ENCODE measurements at regions not wholly inside any gene's neighbourhood (a gene's known extent, or its start where the extent isn't known, plus 50 kb on each side); places are given as distances from the start of the nearest gene placed in this dataset.
"Not testable (repeated sequence)": the region's sequence is repeated elsewhere in the genome, so short reads cannot be mapped to it uniquely, and the experiment has no call there.

DNA sequence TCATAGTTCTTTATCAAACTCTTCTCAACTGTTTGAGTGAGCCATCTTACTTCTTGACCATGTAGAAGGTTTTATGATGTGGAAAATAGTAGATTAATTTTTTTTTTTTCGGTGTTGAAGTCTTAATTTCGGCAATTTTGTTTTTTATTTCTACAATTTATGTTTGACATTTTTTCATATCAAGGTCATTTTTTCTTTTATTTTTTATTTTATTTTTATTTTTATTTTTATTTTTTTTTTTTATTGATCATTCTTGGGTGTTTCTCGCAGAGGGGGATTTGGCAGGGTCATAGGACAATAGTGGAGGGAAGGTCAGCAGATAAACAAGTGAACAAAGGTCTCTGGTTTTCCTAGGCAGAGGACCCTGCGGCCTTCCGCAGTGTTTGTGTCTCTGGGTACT is 203.8 kb upstream of the CBLB start:
- not testable (repeated sequence) for TF ChIP-seq JUND (IDR thresholded peaks at IDR 0.05); CTCF (IDR thresholded peaks at IDR 0.05; ENCODE audit: low read depth, low read length, missing input control); FOXA1 (IDR thresholded peaks at IDR 0.05); ZBTB33 (IDR thresholded peaks at IDR 0.05); YY1 (IDR thresholded peaks at IDR 0.05); RAD21 (IDR thresholded peaks at IDR 0.05); GABPA (IDR thresholded peaks at IDR 0.05 in 1 of 2, conservative IDR thresholded peaks at IDR 0.05 in 1 of 2)
- TF ChIP-seq, protein P1, sequence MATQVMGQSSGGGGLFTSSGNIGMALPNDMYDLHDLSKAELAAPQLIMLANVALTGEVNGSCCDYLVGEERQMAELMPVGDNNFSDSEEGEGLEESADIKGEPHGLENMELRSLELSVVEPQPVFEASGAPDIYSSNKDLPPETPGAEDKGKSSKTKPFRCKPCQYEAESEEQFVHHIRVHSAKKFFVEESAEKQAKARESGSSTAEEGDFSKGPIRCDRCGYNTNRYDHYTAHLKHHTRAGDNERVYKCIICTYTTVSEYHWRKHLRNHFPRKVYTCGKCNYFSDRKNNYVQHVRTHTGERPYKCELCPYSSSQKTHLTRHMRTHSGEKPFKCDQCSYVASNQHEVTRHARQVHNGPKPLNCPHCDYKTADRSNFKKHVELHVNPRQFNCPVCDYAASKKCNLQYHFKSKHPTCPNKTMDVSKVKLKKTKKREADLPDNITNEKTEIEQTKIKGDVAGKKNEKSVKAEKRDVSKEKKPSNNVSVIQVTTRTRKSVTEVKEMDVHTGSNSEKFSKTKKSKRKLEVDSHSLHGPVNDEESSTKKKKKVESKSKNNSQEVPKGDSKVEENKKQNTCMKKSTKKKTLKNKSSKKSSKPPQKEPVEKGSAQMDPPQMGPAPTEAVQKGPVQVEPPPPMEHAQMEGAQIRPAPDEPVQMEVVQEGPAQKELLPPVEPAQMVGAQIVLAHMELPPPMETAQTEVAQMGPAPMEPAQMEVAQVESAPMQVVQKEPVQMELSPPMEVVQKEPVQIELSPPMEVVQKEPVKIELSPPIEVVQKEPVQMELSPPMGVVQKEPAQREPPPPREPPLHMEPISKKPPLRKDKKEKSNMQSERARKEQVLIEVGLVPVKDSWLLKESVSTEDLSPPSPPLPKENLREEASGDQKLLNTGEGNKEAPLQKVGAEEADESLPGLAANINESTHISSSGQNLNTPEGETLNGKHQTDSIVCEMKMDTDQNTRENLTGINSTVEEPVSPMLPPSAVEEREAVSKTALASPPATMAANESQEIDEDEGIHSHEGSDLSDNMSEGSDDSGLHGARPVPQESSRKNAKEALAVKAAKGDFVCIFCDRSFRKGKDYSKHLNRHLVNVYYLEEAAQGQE (IDR thresholded peaks at IDR 0.05), result not testable (repeated sequence)

All from liver (tissue), 3 donors.